GM19025 (cell line): ENCODE measurements at regions not wholly inside any gene's neighbourhood (a gene's known extent, or its start where the extent isn't known, plus 50 kb on each side); places are given as distances from the start of the nearest gene placed in this dataset.
"Not testable (repeated sequence)": the region's sequence is repeated elsewhere in the genome, so short reads cannot be mapped to it uniquely, and the experiment has no call there.

ENCODE experiments used
- ATAC-seq: cut with Tn5 transposase; IDR thresholded peaks from one replicate; pipeline ENCODE4 v1.9.1; 2021; ENCODE audit warnings: mild to moderate bottlenecking, low read depth, moderate library complexity; ENCODE audit not compliant: unreplicated experiment

- ATAC-seq, result no peak
These were observed 851.4 kb upstream of the CITED2 start for GRCh38 chr6:140225701-140226436.

GRCh38 chr6:140217283-140217682 is 842.8 kb upstream of the CITED2 start:
- no peak for ATAC-seq

- ATAC-seq, result no peak
These were observed 835.3 kb upstream of the CITED2 start for GRCh38 chr6:140209775-140210174.

- no peak for ATAC-seq
These were observed 833.8 kb upstream of the CITED2 start for GRCh38 chr6:140208286-140208685.

GRCh38 chr6:140205795-140206593 is 831.5 kb upstream of the CITED2 start:
- ATAC-seq, result no peak

- ATAC-seq, result no peak
These were observed 829.7 kb upstream of the CITED2 start for GRCh38 chr6:140204154-140204553.

GRCh38 chr6:140203661-140204147 is 829.3 kb upstream of the CITED2 start:
- ATAC-seq, result no peak

- ATAC-seq, result no peak
These were observed 828.6 kb upstream of the CITED2 start for GRCh38 chr6:140202964-140203515.

- ATAC-seq, result no peak
These were observed 827.5 kb upstream of the CITED2 start for GRCh38 chr6:140201787-140202458.

- ATAC-seq, result no peak
These were observed 818.8 kb upstream of the CITED2 start for GRCh38 chr6:140193269-140193668.

- no peak for ATAC-seq
These were observed 817.6 kb upstream of the CITED2 start for GRCh38 chr6:140192018-140192417.

GRCh38 chr6:140189263-140189662 is 814.8 kb upstream of the CITED2 start:
- ATAC-seq, result not testable (repeated sequence)

- ATAC-seq, result no peak
These were observed 811.5 kb upstream of the CITED2 start for GRCh38 chr6:140185991-140186390.

- no peak for ATAC-seq
These were observed 809.4 kb upstream of the CITED2 start for GRCh38 chr6:140183881-140184280.

- no peak for ATAC-seq
These were observed 808.4 kb upstream of the CITED2 start for GRCh38 chr6:140182821-140183220.

- no peak for ATAC-seq
These were observed 807.4 kb upstream of the CITED2 start for GRCh38 chr6:140181876-140182275.

- ATAC-seq, result no peak
These were observed 805.9 kb upstream of the CITED2 start for GRCh38 chr6:140180306-140180705.

- no peak for ATAC-seq
These were observed 804.5 kb upstream of the CITED2 start for GRCh38 chr6:140178935-140179334.

GRCh38 chr6:140178520-140178919 is 804.1 kb upstream of the CITED2 start:
- ATAC-seq, result no peak

GRCh38 chr6:140176306-140176705 is 801.9 kb upstream of the CITED2 start:
- no peak for ATAC-seq

- ATAC-seq, result no peak
These were observed 801.0 kb upstream of the CITED2 start for GRCh38 chr6:140175486-140175885.
